NCI-H2196 (cell line): ENCODE measurements at regions not wholly inside any gene's neighbourhood (a gene's known extent, or its start where the extent isn't known, plus 50 kb on each side); places are given as distances from the start of the nearest gene placed in this dataset.

Source experiments
- DNase-seq: peaks from one replicate; lab custom pipeline; 2025; ENCODE audit not compliant: unreplicated experiment; lab: John Stamatoyannopoulos, UW

DNA sequence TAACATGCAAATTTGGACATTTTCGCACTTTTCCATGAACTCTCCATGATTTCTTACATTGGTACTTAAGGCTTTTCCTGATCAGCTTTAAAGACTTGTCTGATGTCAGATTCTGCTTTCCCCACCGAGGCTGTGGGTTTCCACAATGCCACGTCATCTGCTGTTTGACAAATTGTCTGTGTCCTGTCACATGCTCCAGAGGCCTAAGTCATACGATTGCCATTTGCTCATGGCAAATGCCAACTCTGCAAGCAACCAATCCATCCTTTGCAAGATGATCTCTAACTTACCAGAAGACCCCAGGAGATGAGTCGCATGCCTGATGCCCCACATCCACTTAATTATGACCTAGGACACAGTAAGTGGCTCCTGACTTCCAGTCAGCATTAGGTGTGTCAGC, 556.5 kb downstream of the BMP2 start:
- no peak for DNase-seq

GRCh38 chr20:7327810-7328209, 560.3 kb downstream of the BMP2 start:
- no peak for DNase-seq

- no peak for DNase-seq
These were observed 563.4 kb downstream of the BMP2 start for GRCh38 chr20:7330850-7331249.

DNA sequence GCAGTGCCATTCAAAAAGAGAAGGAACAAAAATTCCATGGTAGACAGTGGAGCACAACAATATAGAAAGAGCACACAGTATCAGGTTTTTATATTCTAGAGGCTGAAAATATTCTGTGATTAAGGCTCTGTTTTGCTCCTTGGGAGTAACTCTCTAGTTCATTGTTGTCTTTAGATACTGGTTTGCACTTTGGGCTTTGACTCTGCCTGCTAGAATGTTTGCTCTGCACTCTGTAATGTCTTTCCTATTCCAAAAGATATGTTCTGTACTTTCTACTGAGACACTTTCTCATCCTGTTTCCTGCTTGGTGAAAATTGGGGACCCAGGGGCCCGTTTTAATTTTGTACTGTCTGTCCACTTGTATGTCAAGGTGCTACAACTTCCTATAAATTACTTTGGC, 564.7 kb downstream of the BMP2 start:
- DNase-seq = no peak

GRCh38 chr20:7333841-7334240, 566.4 kb downstream of the BMP2 start:
- DNase-seq = no peak

- DNase-seq = no peak
These were observed 578.5 kb downstream of the BMP2 start for GRCh38 chr20:7346026-7346425.

- DNase-seq = no peak
These were observed 579.1 kb downstream of the BMP2 start for GRCh38 chr20:7346562-7346961.

DNA sequence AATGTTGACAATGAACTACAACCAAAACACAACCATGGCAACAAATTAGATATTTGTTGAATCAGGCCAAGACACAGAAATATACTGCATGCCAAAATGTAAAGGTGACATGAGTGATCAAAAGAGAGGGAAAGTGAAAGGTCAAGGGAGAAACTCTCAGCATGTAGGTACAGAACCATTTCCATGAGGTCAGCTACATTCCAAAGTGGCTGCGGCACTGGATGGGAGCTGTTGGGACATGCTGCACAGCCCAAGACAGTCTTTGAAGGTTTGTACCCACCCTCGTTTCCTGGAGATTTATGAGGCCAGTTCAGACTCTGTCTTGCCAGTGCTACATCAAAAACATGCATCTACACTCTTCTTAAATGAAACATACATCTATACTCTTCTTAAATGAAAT, 579.9 kb downstream of the BMP2 start:
- no peak for DNase-seq

- no peak for DNase-seq
These were observed 580.8 kb downstream of the BMP2 start for GRCh38 chr20:7348253-7348652.

- DNase-seq = no peak
These were observed 584.7 kb downstream of the BMP2 start for GRCh38 chr20:7352165-7352564.

DNA sequence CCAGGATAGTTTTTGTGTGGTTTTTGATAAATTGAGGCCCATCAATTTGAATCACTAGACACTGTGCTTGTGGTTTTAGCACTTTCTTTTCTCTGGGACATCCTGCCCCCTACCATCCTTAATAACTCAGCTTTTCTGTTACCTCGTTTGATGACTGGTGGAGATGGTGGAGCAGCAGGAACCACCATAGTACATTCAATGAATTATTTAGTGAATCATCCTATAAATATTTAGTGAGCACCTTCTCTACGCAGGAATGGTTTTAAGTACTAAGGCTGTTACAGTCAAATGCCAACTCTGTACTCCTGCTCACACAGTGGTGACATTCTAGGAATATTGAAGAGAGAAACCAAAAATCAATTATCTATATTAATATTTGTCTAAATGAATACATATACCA, 585.2 kb downstream of the HAO1 start:
- DNase-seq = no peak

GRCh38 chr20:7358670-7359069, 581.6 kb downstream of the HAO1 start:
- no peak for DNase-seq

GRCh38 chr20:7359739-7360138, 580.5 kb downstream of the HAO1 start:
- DNase-seq = no peak

DNA sequence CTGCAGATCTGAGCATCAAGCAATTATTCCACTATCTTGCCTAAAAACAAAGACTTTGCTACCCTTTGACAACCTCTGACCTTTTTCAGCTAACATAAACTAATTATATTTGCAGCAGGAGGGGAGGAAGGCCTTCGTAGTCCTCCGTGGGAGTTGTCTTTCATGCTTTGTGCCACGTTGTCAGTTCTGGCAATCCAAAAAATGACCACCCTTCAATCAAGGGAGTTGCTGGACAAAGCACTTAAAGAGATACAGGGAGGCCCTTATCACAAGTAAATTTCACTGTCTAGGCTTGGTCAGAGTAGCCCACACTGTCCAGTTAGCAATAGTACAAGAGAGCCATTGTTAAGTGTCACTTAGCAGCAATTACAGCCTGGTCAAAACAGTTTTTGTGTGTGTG, 578.9 kb downstream of the HAO1 start:
- DNase-seq = no peak

- no peak for DNase-seq
These were observed 578.3 kb downstream of the HAO1 start for GRCh38 chr20:7361931-7362330.

GRCh38 chr20:7362601-7363000, 577.7 kb downstream of the HAO1 start:
- DNase-seq = no peak

- no peak for DNase-seq
These were observed 574.1 kb downstream of the HAO1 start for GRCh38 chr20:7366189-7366588.

DNA sequence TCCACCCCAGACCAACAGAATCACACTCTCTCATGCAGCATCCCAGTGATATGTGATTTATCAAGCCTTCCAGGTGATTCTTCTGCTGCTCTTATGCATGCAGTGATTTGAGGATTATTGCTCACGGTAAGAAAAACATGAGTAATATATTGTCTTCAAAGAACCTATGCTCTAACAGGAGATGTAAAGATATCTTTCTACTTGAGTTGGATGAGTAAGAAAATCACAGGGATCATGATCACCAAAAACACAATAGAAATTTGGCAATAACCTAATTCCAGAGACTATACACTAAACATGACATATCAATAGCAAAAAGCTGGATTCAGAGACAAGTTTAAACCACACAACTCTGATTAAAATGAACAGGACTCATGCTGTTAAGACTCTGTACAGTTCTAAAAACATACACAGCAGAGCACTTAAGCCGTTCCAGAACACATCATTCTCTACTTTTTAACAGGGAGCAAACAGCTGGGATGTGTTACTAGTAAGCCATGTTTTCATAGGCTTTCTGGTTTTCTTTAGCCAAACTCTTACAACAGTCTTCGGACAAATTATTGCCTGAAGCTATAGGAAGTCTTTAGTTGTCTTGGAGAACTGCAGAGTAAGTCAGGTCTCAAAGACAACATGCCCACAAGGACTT, 568.6 kb downstream of the HAO1 start:
- no peak for DNase-seq

DNA sequence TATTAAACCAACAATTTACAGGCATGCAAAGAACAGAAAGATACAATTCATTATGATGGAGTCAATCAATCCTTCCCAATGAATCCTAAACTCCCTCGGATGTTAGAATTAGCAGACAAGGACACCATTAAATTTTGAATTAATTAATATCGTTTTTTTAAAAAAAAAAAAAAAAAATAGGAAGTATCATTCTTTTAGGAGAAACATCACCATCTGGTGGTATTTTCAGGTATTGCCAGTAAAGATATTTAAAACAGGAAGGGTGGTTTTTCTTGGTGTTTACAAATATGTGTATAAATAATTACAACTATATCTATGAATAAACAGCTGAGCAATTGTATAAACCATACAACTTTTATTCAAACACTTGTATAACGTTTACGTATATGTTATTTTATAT, 564.4 kb downstream of the HAO1 start:
- DNase-seq = peak; percentile 4

DNA sequence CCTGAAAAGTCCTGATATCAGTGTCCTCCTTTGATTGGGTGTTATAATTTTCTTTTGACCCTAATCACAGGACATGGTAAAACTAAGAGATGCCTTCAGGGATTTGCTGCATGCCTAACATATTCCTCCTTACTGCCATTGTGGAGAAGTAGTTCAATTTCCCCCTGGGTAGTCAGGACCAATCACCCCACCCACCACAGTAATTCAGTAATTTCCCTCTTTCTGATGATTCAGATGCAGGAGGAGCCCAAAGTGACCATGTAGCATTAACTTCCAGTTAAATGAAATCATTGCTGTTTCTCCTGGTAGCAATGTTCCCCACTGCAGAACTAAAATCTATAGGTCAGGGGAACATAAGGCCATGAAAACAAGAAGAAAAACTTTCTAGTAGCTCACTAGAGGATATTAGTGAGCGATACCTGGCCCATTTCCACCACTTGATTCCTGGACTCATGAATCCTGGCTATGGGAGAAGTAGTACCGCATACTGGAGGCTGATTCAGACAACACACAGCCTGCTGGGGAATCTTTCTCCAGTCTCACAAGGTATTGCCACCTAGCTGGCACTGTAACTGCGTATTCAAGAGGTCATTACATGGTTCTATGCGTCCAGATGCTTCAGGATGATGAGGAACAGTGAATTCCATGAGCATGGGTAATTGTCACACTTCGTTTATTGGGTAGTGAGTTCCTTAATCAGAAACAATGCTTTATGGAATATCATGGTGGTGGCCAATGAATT, 561.2 kb downstream of the HAO1 start:
- DNase-seq = no peak

- DNase-seq = no peak
These were observed 560.5 kb downstream of the HAO1 start for GRCh38 chr20:7379621-7380220.

DNA sequence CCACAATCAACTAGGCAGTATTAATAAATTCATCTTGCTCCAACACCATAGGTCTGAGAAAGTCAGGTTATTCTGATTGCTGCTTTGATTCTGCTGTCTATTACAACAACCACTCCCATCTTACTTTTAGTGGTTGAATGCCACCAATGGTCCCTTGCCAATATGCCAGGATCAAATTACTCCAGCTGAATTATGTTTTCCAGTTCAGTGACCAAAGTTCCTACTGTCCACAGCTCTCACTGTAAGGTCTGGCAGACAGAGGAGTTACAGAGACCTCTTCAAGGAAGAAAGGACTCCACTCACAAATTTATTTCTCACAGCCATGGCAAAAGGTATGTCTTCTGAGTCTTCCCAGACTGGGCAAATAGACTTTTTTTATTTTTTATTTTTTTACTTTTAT, 557.0 kb downstream of the HAO1 start:
- DNase-seq = no peak
